ENCODE measurements at regions not wholly inside any gene's neighbourhood (a gene's known extent, or its start where the extent isn't known, plus 50 kb on each side); places are given as distances from the start of the nearest gene placed in this dataset.
"Not testable (repeated sequence)": the region's sequence is repeated elsewhere in the genome, so short reads cannot be mapped to it uniquely, and the experiment has no call there.

GRCh38 chr9:104980039-104980654 is 52.2 kb upstream of the ABCA1 start:
- no peak for DNase-seq

- no peak for DNase-seq
These were observed 53.7 kb upstream of the ABCA1 start for GRCh38 chr9:104981543-104982129.

- no peak for DNase-seq
These were observed 54.6 kb upstream of the ABCA1 start for GRCh38 chr9:104982543-104982942.

DNA sequence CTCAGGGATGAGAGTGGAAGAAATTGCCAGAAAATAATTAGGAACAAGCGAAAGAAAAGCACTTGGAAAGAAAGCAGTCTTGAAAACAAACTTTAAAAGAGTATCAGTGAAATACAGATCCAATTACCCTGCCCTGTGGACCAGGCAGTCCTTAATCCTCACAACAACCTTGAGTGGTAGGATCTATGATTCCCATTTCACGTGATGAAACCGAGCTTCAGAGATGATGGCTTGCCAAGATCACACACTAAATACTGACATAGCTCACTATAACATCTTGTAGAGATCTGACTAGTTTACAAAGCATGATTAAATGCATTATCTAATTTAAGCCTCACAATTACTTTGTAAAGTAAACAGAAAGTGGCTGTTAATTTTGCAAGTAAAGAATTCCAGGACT is 55.5 kb upstream of the ABCA1 start:
- DNase-seq = no peak

DNA sequence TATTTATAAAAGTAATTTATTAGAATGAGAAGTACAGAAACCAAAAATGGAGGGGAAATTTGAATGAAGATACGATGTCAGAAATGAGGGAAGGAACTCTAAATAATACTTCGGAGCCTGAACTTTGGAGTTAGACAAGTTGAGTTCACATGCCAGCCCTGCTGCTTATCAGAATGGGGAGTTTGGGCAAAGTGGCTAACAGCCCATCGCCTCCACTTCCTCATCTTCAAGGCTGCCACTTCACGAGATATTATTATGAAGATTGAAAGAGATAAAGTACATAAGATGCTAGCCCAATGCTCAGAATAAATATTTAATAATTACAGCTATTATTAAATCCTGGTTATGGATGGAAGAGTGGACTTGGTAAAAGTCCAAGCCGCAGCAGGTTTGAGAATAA is 56.2 kb upstream of the ABCA1 start:
- DNase-seq = no peak

DNA sequence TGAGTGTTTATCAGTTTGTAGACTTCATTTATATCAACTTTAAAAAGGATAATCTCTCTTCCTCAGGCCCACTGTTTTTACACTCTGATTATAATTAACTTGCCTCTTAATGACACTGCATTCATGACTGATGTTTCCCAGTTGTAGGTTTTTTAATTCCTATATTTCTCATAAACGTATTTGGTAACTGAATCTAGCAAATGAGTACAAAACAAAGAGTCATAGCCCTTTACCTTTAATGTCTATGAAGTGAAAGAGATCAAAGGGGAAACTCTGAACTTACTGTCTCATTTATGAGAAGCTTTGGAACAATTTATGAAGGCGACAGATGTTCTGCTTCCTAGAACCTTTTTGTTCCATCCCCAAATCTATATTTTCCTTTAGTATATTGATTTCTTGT is 56.6 kb upstream of the ABCA1 start:
- no peak for DNase-seq

GRCh38 chr9:104984948-104985347 is 57.0 kb upstream of the ABCA1 start:
- DNase-seq = no peak

- no peak for DNase-seq
These were observed 58.1 kb upstream of the ABCA1 start for GRCh38 chr9:104986096-104986495.

DNA sequence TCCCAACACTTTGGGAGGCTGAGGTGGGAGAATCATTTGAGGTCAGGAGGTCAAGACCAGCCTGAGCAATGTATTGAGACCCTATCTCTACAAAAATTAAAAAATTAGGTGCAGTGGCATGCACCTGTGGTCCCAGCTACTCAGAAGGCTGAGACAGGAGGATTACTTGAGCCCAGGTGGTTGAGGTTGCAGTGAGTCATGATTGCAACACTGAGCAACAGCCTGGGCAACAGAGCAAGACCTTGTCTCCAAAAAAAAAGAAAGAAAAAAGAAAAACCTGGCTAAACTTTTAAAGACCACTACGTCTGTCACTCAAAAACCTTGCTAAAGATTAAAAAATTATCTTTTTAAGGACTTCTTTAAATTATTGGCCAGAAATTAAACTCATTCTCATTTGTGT is 59.8 kb upstream of the ABCA1 start:
- no peak for DNase-seq

DNA sequence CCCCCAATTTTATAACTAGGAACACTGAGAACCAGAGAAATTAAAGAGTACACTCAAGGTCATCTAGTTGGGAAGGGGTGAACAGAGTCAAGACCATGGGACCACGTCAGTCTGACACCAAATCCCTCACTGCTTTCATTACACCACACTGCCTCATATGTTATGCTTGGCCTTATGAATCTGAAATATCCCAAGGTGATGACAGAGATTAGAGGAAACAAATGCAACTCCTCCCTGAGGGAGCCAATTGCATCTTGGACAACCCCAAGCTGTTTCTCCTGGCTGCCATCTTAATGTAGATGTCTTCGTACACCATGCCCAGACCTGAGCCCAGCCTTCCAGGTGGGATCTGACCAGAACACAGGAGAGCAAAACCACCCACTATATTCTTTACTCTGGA is 60.6 kb upstream of the ABCA1 start:
- no peak for DNase-seq

GRCh38 chr9:104991144-104991953 is 63.4 kb upstream of the ABCA1 start:
- peak; percentile 77 for DNase-seq

GRCh38 chr9:104992659-104993058 is 64.7 kb upstream of the ABCA1 start:
- no peak for DNase-seq

DNA sequence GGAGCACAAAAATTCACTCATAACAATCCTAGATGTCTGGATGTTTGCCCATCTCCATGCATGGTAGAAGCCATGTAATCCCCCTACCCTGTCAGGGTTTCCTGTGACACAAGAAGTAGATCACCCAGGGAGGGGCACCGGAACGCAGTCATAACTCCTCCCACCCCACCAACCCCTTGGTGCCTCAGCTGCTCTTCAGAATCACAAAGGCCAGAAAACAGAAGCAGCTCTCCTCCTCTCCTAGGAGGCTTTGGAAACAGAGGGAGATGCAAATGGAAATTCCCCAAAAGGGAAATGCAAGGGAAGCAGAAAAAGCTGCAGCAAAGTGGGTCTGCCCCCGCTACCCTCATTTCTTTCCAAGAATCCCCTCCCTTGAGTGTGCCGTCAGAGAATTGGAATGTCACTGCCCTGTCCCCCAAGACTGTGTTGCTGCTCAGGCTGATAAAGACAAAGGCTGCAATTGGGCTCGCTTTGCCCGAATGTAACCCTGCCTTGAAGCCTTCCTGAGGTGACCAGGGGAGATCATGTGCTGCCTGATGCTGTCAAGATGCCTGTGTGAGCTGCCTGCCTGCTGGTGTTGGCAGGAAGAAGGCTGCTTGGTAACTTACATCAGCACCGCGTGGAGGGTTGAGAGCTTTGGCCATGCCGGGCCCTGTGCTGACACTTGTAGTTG is 65.5 kb upstream of the ABCA1 start:
- DNase-seq = peak; percentile 27

DNA sequence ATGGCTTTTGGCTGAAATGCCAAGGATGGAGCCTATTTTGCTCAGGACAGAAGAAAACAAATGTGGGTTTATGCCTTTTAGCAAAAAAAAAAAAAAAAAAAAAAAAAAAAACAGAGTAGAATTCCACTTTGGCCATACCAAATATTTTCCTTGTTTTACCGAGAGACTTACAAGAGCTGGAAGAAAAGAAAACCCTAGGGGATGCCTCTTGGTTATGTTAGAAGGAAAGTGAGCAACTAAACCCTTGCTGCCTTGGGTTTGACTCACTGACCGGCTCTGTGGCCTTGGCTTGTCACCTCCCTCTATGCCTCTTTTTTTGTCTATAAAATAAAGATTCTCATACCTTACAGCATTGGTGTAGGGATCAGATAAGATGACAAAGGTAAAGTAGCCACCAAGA is 69.6 kb upstream of the ABCA1 start:
- DNase-seq = no peak

GRCh38 chr9:104999136-104999535 is 71.2 kb upstream of the ABCA1 start:
- no peak for DNase-seq

- not testable (repeated sequence) for DNase-seq
These were observed 72.6 kb upstream of the ABCA1 start for GRCh38 chr9:105000529-105000928.

- DNase-seq = no peak
These were observed 76.6 kb upstream of the ABCA1 start for GRCh38 chr9:105004466-105005090.

- DNase-seq = no peak
These were observed 77.2 kb upstream of the ABCA1 start for GRCh38 chr9:105005186-105005585.

GRCh38 chr9:105006514-105006913 is 78.6 kb upstream of the ABCA1 start:
- DNase-seq = no peak

- DNase-seq = no peak
These were observed 79.2 kb upstream of the ABCA1 start for GRCh38 chr9:105007143-105007542.

GRCh38 chr9:105010089-105010488 is 82.1 kb upstream of the ABCA1 start:
- DNase-seq = not testable (repeated sequence)

GRCh38 chr9:105021917-105022316 is 94.0 kb upstream of the ABCA1 start:
- no peak for DNase-seq
